H9 (cell line): ENCODE measurements at regions not wholly inside any gene's neighbourhood (a gene's known extent, or its start where the extent isn't known, plus 50 kb on each side); places are given as distances from the start of the nearest gene placed in this dataset.

ENCODE experiments used
- DNase-seq: peaks from one replicate; pipeline ENCODE4 v3.0.0-alpha.2; 2017
- H2AFZ ChIP-seq: one replicate; pipeline ENCODE4 v1.6.1; 2013; ENCODE audit warnings: mild to moderate bottlenecking, low read length, control low read depth, moderate library complexity
- H2AK5ac ChIP-seq: 2 replicates; pipeline ENCODE4 v1.6.1; 2013; ENCODE audit warnings: low read length, control low read depth, mixed read lengths; ENCODE audit not compliant: insufficient read length
- H2BK120ac ChIP-seq: one replicate; pipeline ENCODE4 v1.6.1; 2013; ENCODE audit warnings: low read depth, mild to moderate bottlenecking, low read length, control low read depth, inconsistent platforms; ENCODE audit not compliant: poor library complexity, severe bottlenecking
- H2BK12ac ChIP-seq: 2 replicates; pipeline ENCODE4 v1.6.1; 2013; ENCODE audit warnings: low read length, control low read depth, mixed read lengths, low read depth; ENCODE audit not compliant: insufficient read length
- H2BK15ac ChIP-seq: 2 replicates; pipeline ENCODE4 v1.6.1; 2013; ENCODE audit warnings: low read depth, low read length, control low read depth
- H2BK20ac ChIP-seq: one replicate; pipeline ENCODE4 v1.6.1; 2013; ENCODE audit warnings: low read depth, mild to moderate bottlenecking, low read length, control low read depth, inconsistent platforms; ENCODE audit not compliant: poor library complexity, severe bottlenecking
- H2BK5ac ChIP-seq: 2 replicates; pipeline ENCODE4 v1.6.1; 2013; ENCODE audit warnings: low read length, control low read depth, mixed read lengths; ENCODE audit not compliant: insufficient read length
- H3K14ac ChIP-seq: 2 replicates; pipeline ENCODE4 v1.6.1; 2013; ENCODE audit warnings: low read length, control low read depth; ENCODE audit not compliant: insufficient read depth
- H3K18ac ChIP-seq: 2 replicates; pipeline ENCODE4 v1.6.1; 2013; ENCODE audit warnings: low read depth, mild to moderate bottlenecking, mixed read lengths, low read length, control low read depth; ENCODE audit not compliant: insufficient read length
- H3K23ac ChIP-seq: 2 replicates; pipeline ENCODE4 v1.6.1; 2013; ENCODE audit warnings: low read length, control low read depth, mixed read lengths, low read depth; ENCODE audit not compliant: insufficient read length
- H3K23me2 ChIP-seq: 2 replicates; pipeline ENCODE4 v1.6.1; 2013; ENCODE audit warnings: low read depth, mild to moderate bottlenecking, mixed read lengths, low read length, control low read depth; ENCODE audit not compliant: insufficient read length, poor library complexity, severe bottlenecking
- H3K27ac ChIP-seq: 2 replicates; pipeline ENCODE4 v1.5.1; 2013; ENCODE audit warnings: low read length, control low read depth, mixed read lengths, low read depth; ENCODE audit not compliant: insufficient read length
- H3K27me3 ChIP-seq: 2 replicates; pipeline ENCODE4 v1.6.1; 2013; ENCODE audit warnings: low read length, control low read depth, inconsistent platforms; ENCODE audit not compliant: insufficient read depth
- H3K4ac ChIP-seq: 2 replicates; pipeline ENCODE4 v1.6.1; 2013; ENCODE audit warnings: low read depth, mild to moderate bottlenecking, control low read depth, inconsistent platforms, low read length, moderate library complexity
- H3K4me1 ChIP-seq: 2 replicates; pipeline ENCODE4 v1.6.1; 2013; ENCODE audit warnings: low read length, control low read depth, inconsistent platforms; ENCODE audit not compliant: insufficient read depth
- H3K4me2 ChIP-seq: 2 replicates; pipeline ENCODE4 v1.6.1; 2013; ENCODE audit warnings: low read length, control low read depth, mixed read lengths; ENCODE audit not compliant: insufficient read length, insufficient read depth
- H3K56ac ChIP-seq: 2 replicates; pipeline ENCODE4 v1.6.1; 2013; ENCODE audit warnings: low read depth, mild to moderate bottlenecking, mixed read lengths, low read length, control low read depth; ENCODE audit not compliant: insufficient read length
- H3K79me1 ChIP-seq: 2 replicates; pipeline ENCODE4 v1.6.1; 2013; ENCODE audit warnings: low read depth, mild to moderate bottlenecking, moderate library complexity, low read length, control low read depth, inconsistent platforms; ENCODE audit not compliant: insufficient read depth, poor library complexity, severe bottlenecking
- H3K79me2 ChIP-seq: 2 replicates; pipeline ENCODE4 v1.6.1; 2013; ENCODE audit warnings: low read length, control low read depth, inconsistent platforms; ENCODE audit not compliant: insufficient read depth
- H3K9ac ChIP-seq: 2 replicates; pipeline ENCODE4 v1.6.1; 2013; ENCODE audit warnings: low read length, control low read depth, mixed read lengths; ENCODE audit not compliant: insufficient read length; ENCODE audit errors: extremely low read depth
- H3K9me3 ChIP-seq: one replicate; pipeline ENCODE4 v1.6.1; 2013; ENCODE audit warnings: low read depth, low read length, inconsistent platforms; ENCODE audit not compliant: control insufficient read depth
- H3T11ph ChIP-seq: one replicate; pipeline ENCODE4 v1.6.1; 2013; ENCODE audit warnings: mild to moderate bottlenecking, low read length, control low read depth, inconsistent platforms
- H4K20me1 ChIP-seq: one replicate; pipeline ENCODE4 v1.6.1; 2013; ENCODE audit not compliant: control insufficient read depth, insufficient read length, insufficient read depth
- H4K5ac ChIP-seq: 2 replicates; pipeline ENCODE4 v1.6.1; 2013; ENCODE audit warnings: low read depth, mild to moderate bottlenecking, mixed read lengths, low read length, control low read depth; ENCODE audit not compliant: insufficient read length
- H4K8ac ChIP-seq: replicated peaks from 2 replicates; pipeline ENCODE4 v1.6.1; 2013; ENCODE audit warnings: low read length, control low read depth, mixed read lengths, low read depth; ENCODE audit not compliant: insufficient read length
- H4K91ac ChIP-seq: 2 replicates; pipeline ENCODE4 v1.6.1; 2013; ENCODE audit warnings: low read depth, mild to moderate bottlenecking, moderate library complexity, mixed read lengths, low read length, control low read depth; ENCODE audit not compliant: insufficient read length
- H3K27ac Mint-ChIP-seq, 3 experiments: 2 replicates in 2 of 3; 3 replicates in 1 of 3; pipeline ENCODE4 v1.8.0; 2020 to 2021; ENCODE audit warnings: mixed read lengths in 3 of 3, mild to moderate bottlenecking in 1 of 3, moderate library complexity in 1 of 3
- H3K27me3 Mint-ChIP-seq: 2 replicates; pipeline ENCODE4 v1.8.0; 2021; ENCODE audit warnings: low read depth, mild to moderate bottlenecking, moderate library complexity, mixed read lengths
- H3K36me3 Mint-ChIP-seq, 3 experiments: 2 replicates in 2 of 3; 3 replicates in 1 of 3; pipeline ENCODE4 v1.8.0; 2020 to 2021; ENCODE audit warnings: low read depth in 3 of 3, mixed read lengths in 3 of 3; ENCODE audit not compliant: insufficient read depth in 1 of 3
- H3K4me1 Mint-ChIP-seq, 2 experiments: 2 replicates each; pipeline ENCODE4 v1.8.0; 2020; ENCODE audit warnings: mixed read lengths in 2 of 2
- H3K4me3 Mint-ChIP-seq, 2 experiments: 2 replicates in 1 of 2; 3 replicates in 1 of 2; pipeline ENCODE4 v1.8.0; 2020 to 2021; ENCODE audit warnings: mild to moderate bottlenecking in 2 of 2, mixed read lengths in 2 of 2, moderate library complexity in 1 of 2
- H3K9me3 Mint-ChIP-seq, 2 experiments: 2 replicates in 1 of 2; 3 replicates in 1 of 2; pipeline ENCODE4 v1.8.0; 2020; ENCODE audit warnings: mild to moderate bottlenecking in 2 of 2, mixed read lengths in 2 of 2, moderate library complexity in 1 of 2
- WGBS: extraction: QIAGEN DNeasy Blood & Tissue Kit; methylation state at CpG from one replicate; pipeline ENCODE4 v1.1.7; 2013; ENCODE audit warnings: missing lambda C conversion rate, low lambda C conversion rate, mixed read lengths; ENCODE audit not compliant: insufficient read length; ENCODE audit errors: extremely low coverage; 5-methylcytosine and 5-hydroxymethylcytosine counted together
- TF ChIP-seq, protein P1 (sequence below): fragments of 200-600 bp; sonication (generic); conservative IDR thresholded peaks from 3 replicates; pipeline ENCODE4 v1.8.0; 2021; ENCODE audit warnings: antibody characterized with exemption, mild to moderate bottlenecking

GRCh38 chr10:28913436-28914237, 236.3 kb downstream of the BAMBI start:
- no peak overlapping the region for H3K56ac ChIP-seq
- no peak overlapping the region for H3K4me3 Mint-ChIP-seq
- H4K8ac ChIP-seq: no peak overlapping the region
- H3K4me1 ChIP-seq: no peaks in the 10 kb centered on the region
- H3K27me3 ChIP-seq: no peaks in the 10 kb centered on the region
- peaks cover 2% of the 10 kb centered on the region; the same call in 1 of the 2 replicates for H3K27me3 Mint-ChIP-seq
- no peak overlapping the region for H3K27ac Mint-ChIP-seq
- H3K4me2 ChIP-seq: no peak overlapping the region
- H3K9ac ChIP-seq: no peak overlapping the region
- H4K91ac ChIP-seq: no peak overlapping the region
- H2BK20ac ChIP-seq: no peak overlapping the region
- no peaks in the 10 kb centered on the region for H3K36me3 Mint-ChIP-seq
- no peaks in the 10 kb centered on the region for H3K79me1 ChIP-seq
- no peak overlapping the region for H2BK15ac ChIP-seq
- TF ChIP-seq, protein P1, sequence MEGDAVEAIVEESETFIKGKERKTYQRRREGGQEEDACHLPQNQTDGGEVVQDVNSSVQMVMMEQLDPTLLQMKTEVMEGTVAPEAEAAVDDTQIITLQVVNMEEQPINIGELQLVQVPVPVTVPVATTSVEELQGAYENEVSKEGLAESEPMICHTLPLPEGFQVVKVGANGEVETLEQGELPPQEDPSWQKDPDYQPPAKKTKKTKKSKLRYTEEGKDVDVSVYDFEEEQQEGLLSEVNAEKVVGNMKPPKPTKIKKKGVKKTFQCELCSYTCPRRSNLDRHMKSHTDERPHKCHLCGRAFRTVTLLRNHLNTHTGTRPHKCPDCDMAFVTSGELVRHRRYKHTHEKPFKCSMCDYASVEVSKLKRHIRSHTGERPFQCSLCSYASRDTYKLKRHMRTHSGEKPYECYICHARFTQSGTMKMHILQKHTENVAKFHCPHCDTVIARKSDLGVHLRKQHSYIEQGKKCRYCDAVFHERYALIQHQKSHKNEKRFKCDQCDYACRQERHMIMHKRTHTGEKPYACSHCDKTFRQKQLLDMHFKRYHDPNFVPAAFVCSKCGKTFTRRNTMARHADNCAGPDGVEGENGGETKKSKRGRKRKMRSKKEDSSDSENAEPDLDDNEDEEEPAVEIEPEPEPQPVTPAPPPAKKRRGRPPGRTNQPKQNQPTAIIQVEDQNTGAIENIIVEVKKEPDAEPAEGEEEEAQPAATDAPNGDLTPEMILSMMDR: no peak
- no peak overlapping the region for H3K27ac ChIP-seq
- no peaks in the 10 kb centered on the region for H3K23me2 ChIP-seq
- H3K18ac ChIP-seq: no peak overlapping the region
- no peak for DNase-seq
- no peaks in the 10 kb centered on the region for H4K20me1 ChIP-seq
- WGBS: no CpG with 5 or more reads among the region's 12 CpGs
- H2AK5ac ChIP-seq: no peak overlapping the region
- H2AFZ ChIP-seq: no peak overlapping the region
- H4K5ac ChIP-seq: no peak overlapping the region
- no peak overlapping the region for H3K23ac ChIP-seq
- no peaks in the 10 kb centered on the region for H3K9me3 ChIP-seq
- H2BK12ac ChIP-seq: no peak overlapping the region
- no peak overlapping the region for H2BK120ac ChIP-seq
- no peak overlapping the region for H3T11ph ChIP-seq
- H3K79me2 ChIP-seq: no peaks in the 10 kb centered on the region
- H2BK5ac ChIP-seq: no peak overlapping the region
- no peak overlapping the region for H3K14ac ChIP-seq
- no peaks in the 10 kb centered on the region for H3K4me1 Mint-ChIP-seq
- H3K4ac ChIP-seq: no peak overlapping the region
- H3K9me3 Mint-ChIP-seq: no peaks in the 10 kb centered on the region
